Neutrophil (primary cell): ENCODE measurements at regions not wholly inside any gene's neighbourhood (a gene's known extent, or its start where the extent isn't known, plus 50 kb on each side); places are given as distances from the start of the nearest gene placed in this dataset.

ENCODE experiments used
- H3K27ac ChIP-seq: fragments of 200-600 bp; sonication (generic); 2 replicates; pipeline ENCODE4 v1.5.1; 2016; ENCODE audit warnings: mild to moderate bottlenecking, moderate library complexity
- H3K27me3 ChIP-seq: fragments of 200-600 bp; sonication (generic); 2 replicates; pipeline ENCODE4 v1.6.0; 2016; ENCODE audit warnings: mild to moderate bottlenecking
- H3K36me3 ChIP-seq: fragments of 200-600 bp; sonication (generic); 2 replicates; pipeline ENCODE4 v1.5.1; 2017
- H3K4me1 ChIP-seq, 2 experiments: fragments of 200-600 bp in 1 of 2; sonication (generic) in 1 of 2; 1 replicate in 1 of 2; 2 replicates in 1 of 2; pipeline versions ENCODE4 v1.5.1 to v1.6.1; 2013 to 2016; ENCODE audit warnings: low read depth in 1 of 2, low read length in 1 of 2, mild to moderate bottlenecking in 1 of 2, moderate library complexity in 1 of 2; ENCODE audit not compliant: control insufficient read depth in 1 of 2, insufficient read depth in 1 of 2
- H3K4me3 ChIP-seq, 2 experiments: fragments of 200-600 bp in 1 of 2; sonication (generic) in 1 of 2; 1 replicate in 1 of 2; 2 replicates in 1 of 2; pipeline ENCODE4 v1.5.1; 2013 to 2016; ENCODE audit warnings: low read depth in 1 of 2, low read length in 1 of 2, mild to moderate bottlenecking in 1 of 2, moderate library complexity in 1 of 2
- H3K9me3 ChIP-seq: fragments of 200-600 bp; sonication (generic); 2 replicates; pipeline ENCODE4 v1.5.1; 2016
- TF ChIP-seq, protein P1 (sequence below): fragments of 200-600 bp; sonication (generic); IDR thresholded peaks from 2 replicates; pipeline ENCODE4 v1.5.1; 2016; ENCODE audit warnings: antibody characterized with exemption

GRCh38 chr6:15779726-15780125 lies 116.9 kb upstream of the DTNBP1 start:
- Histone ChIP-seq H3K27ac (no peak overlapping the region), H3K36me3 (no peaks in the 10 kb centered on the region), H3K4me3 (no peak overlapping the region), H3K4me1 (no peaks in the 10 kb centered on the region), H3K9me3 (no peaks in the 10 kb centered on the region), H3K27me3 (no peaks in the 10 kb centered on the region)
- TF ChIP-seq, protein P1, sequence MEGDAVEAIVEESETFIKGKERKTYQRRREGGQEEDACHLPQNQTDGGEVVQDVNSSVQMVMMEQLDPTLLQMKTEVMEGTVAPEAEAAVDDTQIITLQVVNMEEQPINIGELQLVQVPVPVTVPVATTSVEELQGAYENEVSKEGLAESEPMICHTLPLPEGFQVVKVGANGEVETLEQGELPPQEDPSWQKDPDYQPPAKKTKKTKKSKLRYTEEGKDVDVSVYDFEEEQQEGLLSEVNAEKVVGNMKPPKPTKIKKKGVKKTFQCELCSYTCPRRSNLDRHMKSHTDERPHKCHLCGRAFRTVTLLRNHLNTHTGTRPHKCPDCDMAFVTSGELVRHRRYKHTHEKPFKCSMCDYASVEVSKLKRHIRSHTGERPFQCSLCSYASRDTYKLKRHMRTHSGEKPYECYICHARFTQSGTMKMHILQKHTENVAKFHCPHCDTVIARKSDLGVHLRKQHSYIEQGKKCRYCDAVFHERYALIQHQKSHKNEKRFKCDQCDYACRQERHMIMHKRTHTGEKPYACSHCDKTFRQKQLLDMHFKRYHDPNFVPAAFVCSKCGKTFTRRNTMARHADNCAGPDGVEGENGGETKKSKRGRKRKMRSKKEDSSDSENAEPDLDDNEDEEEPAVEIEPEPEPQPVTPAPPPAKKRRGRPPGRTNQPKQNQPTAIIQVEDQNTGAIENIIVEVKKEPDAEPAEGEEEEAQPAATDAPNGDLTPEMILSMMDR, result no peak

GRCh38 chr6:15776458-15776980 lies 113.7 kb upstream of the DTNBP1 start:
- no peak overlapping the region for H3K27ac ChIP-seq
- no peaks in the 10 kb centered on the region for H3K9me3 ChIP-seq
- TF ChIP-seq, protein P1, result no peak
- no peak overlapping the region for H3K4me3 ChIP-seq
- H3K27me3 ChIP-seq, result no peaks in the 10 kb centered on the region
- H3K36me3 ChIP-seq, result no peaks in the 10 kb centered on the region
- H3K4me1 ChIP-seq, result no peaks in the 10 kb centered on the region

DNA sequence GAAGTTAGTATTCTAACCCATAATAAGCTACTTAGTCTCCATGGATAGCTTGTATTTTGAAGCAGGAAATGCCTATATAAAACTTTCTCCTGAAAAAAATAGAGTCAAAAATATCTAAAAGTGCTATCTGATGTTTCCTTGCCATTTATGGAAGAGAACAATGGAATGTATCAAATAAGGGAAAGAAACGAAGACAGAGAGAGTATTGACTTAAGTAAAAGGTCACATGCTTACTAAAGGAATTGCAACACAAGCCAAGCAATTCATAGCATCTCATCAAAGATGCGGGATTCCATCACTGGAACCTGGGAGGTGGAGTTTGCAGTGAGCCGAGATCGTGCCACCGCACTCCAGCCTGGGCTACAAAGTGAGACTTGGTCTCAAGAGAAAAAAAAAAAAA lies 112.9 kb upstream of the DTNBP1 start:
- no peaks in the 10 kb centered on the region for H3K4me1 ChIP-seq
- TF ChIP-seq, protein P1, result no peak
- H3K36me3 ChIP-seq, result no peaks in the 10 kb centered on the region
- no peaks in the 10 kb centered on the region for H3K9me3 ChIP-seq
- no peak overlapping the region for H3K27ac ChIP-seq
- no peak overlapping the region for H3K4me3 ChIP-seq
- no peaks in the 10 kb centered on the region for H3K27me3 ChIP-seq

- H3K27ac ChIP-seq, result no peak overlapping the region
These were observed 112.3 kb upstream of the DTNBP1 start for GRCh38 chr6:15775076-15775634.

GRCh38 chr6:15773806-15774410 lies 111.1 kb upstream of the DTNBP1 start:
- TF ChIP-seq, protein P1, result no peak
- Histone ChIP-seq H3K27ac (no peak overlapping the region), H3K4me3 (no peak overlapping the region), H3K4me1 (no peaks in the 10 kb centered on the region), H3K9me3 (no peaks in the 10 kb centered on the region), H3K36me3 (no peaks in the 10 kb centered on the region), H3K27me3 (no peaks in the 10 kb centered on the region)

More at GRCh38 chr6:15775076-15775634, 112.3 kb upstream of the DTNBP1 start:
- no peak overlapping the region for H3K4me3 ChIP-seq
- H3K27me3 ChIP-seq, result no peaks in the 10 kb centered on the region
- no peaks in the 10 kb centered on the region for H3K9me3 ChIP-seq
- TF ChIP-seq, protein P1, result no peak
- no peaks in the 10 kb centered on the region for H3K36me3 ChIP-seq
- no peaks in the 10 kb centered on the region for H3K4me1 ChIP-seq
